SK-N-SH treated with all-trans-retinoic acid at 6 μM for 48 hours (cell line): ENCODE measurements at regions not wholly inside any gene's neighbourhood (a gene's known extent, or its start where the extent isn't known, plus 50 kb on each side); places are given as distances from the start of the nearest gene placed in this dataset.

Experiments used
- ATAC-seq: fragments of 200-7000 bp; cut with Tn5 transposase; 3 replicates; pipeline ENCODE4 v1.9.1; 2020; ENCODE audit warnings: mild to moderate bottlenecking, moderate library complexity
- ARNTL ChIP-seq: fragments of 450-650 bp; formaldehyde crosslinking; IDR thresholded peaks from 2 replicates; pipeline ENCODE4 v1.5.0; 2020; ENCODE audit warnings: low read depth, mild to moderate bottlenecking, moderate library complexity, borderline replicate concordance
- BACH2 ChIP-seq: fragments of 250-450 bp; sonication (Bioruptor Pico); IDR thresholded peaks from 2 replicates; pipeline ENCODE4 v1.9.0; 2021; ENCODE audit warnings: mild to moderate bottlenecking, borderline replicate concordance
- CREB5 ChIP-seq: fragments of 250-450 bp; sonication (Bioruptor Pico); IDR thresholded peaks from 2 replicates; pipeline ENCODE4 v1.5.1; 2020; ENCODE audit warnings: low read depth, mild to moderate bottlenecking, moderate library complexity
- CSRNP3 ChIP-seq: fragments of 250-450 bp; sonication (Bioruptor Pico); IDR thresholded peaks from 2 replicates; pipeline ENCODE4 v1.5.1; 2021; ENCODE audit warnings: mild to moderate bottlenecking, moderate library complexity
- ESRRG ChIP-seq: fragments of 250-450 bp; sonication (Bioruptor Pico); IDR thresholded peaks from 2 replicates; pipeline ENCODE4 v1.6.1; 2021; ENCODE audit warnings: mild to moderate bottlenecking
- GLIS3 ChIP-seq: fragments of 250-450 bp; sonication (Bioruptor Pico); IDR thresholded peaks from 2 replicates; pipeline ENCODE4 v1.5.0; 2020; ENCODE audit warnings: mild to moderate bottlenecking, moderate library complexity
- ISL1 ChIP-seq: fragments of 250-450 bp; sonication (Bioruptor Pico); IDR thresholded peaks from 2 replicates; pipeline ENCODE4 v2.1.2; 2022; ENCODE audit warnings: mild to moderate bottlenecking, moderate library complexity
- OSR1 ChIP-seq: fragments of 250-450 bp; sonication (Bioruptor Pico); IDR thresholded peaks from 2 replicates; pipeline ENCODE4 v1.8.0; 2022; ENCODE audit warnings: moderate library complexity, mild to moderate bottlenecking, inconsistent platforms
- PATZ1 ChIP-seq: fragments of 250-450 bp; sonication (Bioruptor Pico); IDR thresholded peaks from 2 replicates; pipeline ENCODE4 v1.8.0; 2020; ENCODE audit warnings: mild to moderate bottlenecking, moderate library complexity, borderline replicate concordance
- POU6F1 ChIP-seq: fragments of 250-450 bp; sonication (Bioruptor Pico); IDR thresholded peaks from 2 replicates; pipeline ENCODE4 v1.8.0; 2021; ENCODE audit warnings: low read depth, mild to moderate bottlenecking, moderate library complexity, borderline replicate concordance
- PPARA ChIP-seq: fragments of 250-450 bp; sonication (Bioruptor Pico); IDR thresholded peaks from 2 replicates; pipeline ENCODE4 v1.5.0; 2020; ENCODE audit warnings: mild to moderate bottlenecking, borderline replicate concordance
- RARB ChIP-seq: fragments of 250-450 bp; sonication (Bioruptor Pico); IDR thresholded peaks from 2 replicates; pipeline ENCODE4 v1.8.0; 2021; ENCODE audit warnings: mild to moderate bottlenecking, moderate library complexity
- SNAI2 ChIP-seq: fragments of 250-450 bp; sonication (Bioruptor Pico); IDR thresholded peaks from 2 replicates; pipeline ENCODE4 v1.5.0; 2020; ENCODE audit warnings: mild to moderate bottlenecking, moderate library complexity
- TCF4 ChIP-seq: fragments of 250-450 bp; sonication (Bioruptor Pico); IDR thresholded peaks from 2 replicates; pipeline ENCODE4 v1.8.0; 2021; ENCODE audit warnings: mild to moderate bottlenecking, moderate library complexity, borderline replicate concordance
- TOX ChIP-seq: fragments of 250-450 bp; sonication (Bioruptor Pico); IDR thresholded peaks from 2 replicates; pipeline ENCODE4 v1.8.0; 2021; ENCODE audit warnings: mild to moderate bottlenecking, moderate library complexity, borderline replicate concordance
- TSHZ2 ChIP-seq: fragments of 250-450 bp; sonication (Bioruptor Pico); IDR thresholded peaks from 2 replicates; pipeline ENCODE4 v1.5.0; 2020; ENCODE audit warnings: mild to moderate bottlenecking, moderate library complexity
- ZC3H10 ChIP-seq: fragments of 250-450 bp; sonication (Bioruptor Pico); IDR thresholded peaks from 2 replicates; pipeline ENCODE4 v1.5.1; 2021; ENCODE audit warnings: mild to moderate bottlenecking, moderate library complexity
- ZFP3 ChIP-seq: fragments of 250-450 bp; sonication (Bioruptor Pico); IDR thresholded peaks from 2 replicates; pipeline ENCODE4 v1.5.0; 2020; ENCODE audit warnings: mild to moderate bottlenecking, moderate library complexity
- ZFP30 ChIP-seq: fragments of 450-650 bp; formaldehyde crosslinking; IDR thresholded peaks from 2 replicates; pipeline ENCODE4 v1.5.0; 2022; ENCODE audit warnings: mild to moderate bottlenecking, moderate library complexity
- ZNF565 ChIP-seq: fragments of 450-650 bp; formaldehyde crosslinking; conservative IDR thresholded peaks from 2 replicates; pipeline ENCODE4 v1.5.0; 2020; ENCODE audit warnings: low read depth, mild to moderate bottlenecking, moderate library complexity
- ZNF8 ChIP-seq: fragments of 450-650 bp; formaldehyde crosslinking; IDR thresholded peaks from 2 replicates; pipeline ENCODE4 v1.5.0; 2020; ENCODE audit warnings: mild to moderate bottlenecking, moderate library complexity

- no peak for TF ChIP-seq ZFP3 (CRISPR knock-in tag)
- TF ChIP-seq ESRRG (CRISPR knock-in tag) = no peak
- no peak for TF ChIP-seq CSRNP3
- TF ChIP-seq ZNF8 (CRISPR knock-in tag) = no peak
- no peak for TF ChIP-seq PPARA (CRISPR knock-in tag)
- TF ChIP-seq POU6F1 (CRISPR knock-in tag) = no peak
- TF ChIP-seq ZNF565 (CRISPR knock-in tag) = no peak
- no peak for TF ChIP-seq ZFP30 (CRISPR knock-in tag)
- TF ChIP-seq GLIS3 (CRISPR knock-in tag) = no peak
- no peak for TF ChIP-seq PATZ1 (CRISPR knock-in tag)
- no peak for TF ChIP-seq TSHZ2 (CRISPR knock-in tag)
- ATAC-seq = no peak
Measured at GRCh38 chr2:193228276-193228675, 1033.5 kb upstream of the TMEFF2 start.

- no peak for ATAC-seq
- no peak for TF ChIP-seq TOX (CRISPR knock-in tag)
Measured at GRCh38 chr2:193222454-193222853, 1027.7 kb upstream of the TMEFF2 start.

- no peak for ATAC-seq
- TF ChIP-seq TCF4 (CRISPR knock-in tag) = no peak
- TF ChIP-seq OSR1 (CRISPR knock-in tag) = no peak
- TF ChIP-seq ESRRG (CRISPR knock-in tag) = no peak
- TF ChIP-seq PPARA (CRISPR knock-in tag) = no peak
- TF ChIP-seq BACH2 (CRISPR knock-in tag) = no peak
- TF ChIP-seq ZC3H10 (CRISPR knock-in tag) = no peak
- no peak for TF ChIP-seq SNAI2
- TF ChIP-seq TOX (CRISPR knock-in tag) = no peak
- TF ChIP-seq TSHZ2 (CRISPR knock-in tag) = no peak
- TF ChIP-seq RARB (CRISPR knock-in tag) = no peak
- TF ChIP-seq GLIS3 (CRISPR knock-in tag) = no peak
- no peak for TF ChIP-seq CSRNP3
- TF ChIP-seq PATZ1 (CRISPR knock-in tag) = no peak
- no peak for TF ChIP-seq ZFP30 (CRISPR knock-in tag)
- no peak for TF ChIP-seq ZNF8 (CRISPR knock-in tag)
- no peak for TF ChIP-seq CREB5 (CRISPR knock-in tag)
- TF ChIP-seq ZNF565 (CRISPR knock-in tag) = no peak
- no peak for TF ChIP-seq ISL1 (CRISPR knock-in tag)
- TF ChIP-seq ARNTL (CRISPR knock-in tag) = no peak
Measured at GRCh38 chr2:193219413-193219812, 1024.7 kb upstream of the TMEFF2 start.
